ENCODE measurements at regions not wholly inside any gene's neighbourhood (a gene's known extent, or its start where the extent isn't known, plus 50 kb on each side); places are given as distances from the start of the nearest gene placed in this dataset.
A peak's percentile ranks its signal among the peaks of the same experiment; 100 is the strongest.

- intact Hi-C loops (cut with DNase I) = no loop called here
- DNase-seq (ENCODE audit: low spot score) = peak; percentile 81
Measured at GRCh38 chr7:128167042-128167701, 73.9 kb upstream of the LEP start.

GRCh38 chr7:128167791-128168666 is 73.0 kb upstream of the LEP start:
- DNase-seq (ENCODE audit: low spot score) = peak; percentile 71
- intact Hi-C loops (cut with DNase I) = loop anchor here in 1 of 2 donors (2.0 kb wide), 1 partner anchor 255 kb away; no protein-coding TSS in a partner anchor

- peak; percentile 79 for DNase-seq (ENCODE audit: low spot score)
- intact Hi-C loops (cut with DNase I) = loop anchor here in 1 of 2 donors (2.0 kb wide), 1 partner anchor 256 kb away; no protein-coding TSS in a partner anchor
Measured at GRCh38 chr7:128168667-128169210, 72.3 kb upstream of the LEP start.

GRCh38 chr7:128170461-128170860 is 70.6 kb upstream of the LEP start:
- peak; percentile 47 for DNase-seq (ENCODE audit: low spot score)

GRCh38 chr7:128171342-128171918 is 69.6 kb upstream of the LEP start:
- peak; percentile 34 for DNase-seq (ENCODE audit: low spot score)
- intact Hi-C loops (cut with DNase I) = no loop called here

More at GRCh38 chr7:128170461-128170860, 70.6 kb upstream of the LEP start:
- intact Hi-C loops (cut with DNase I) = no loop called here

GRCh38 chr7:128172151-128172550 is 68.9 kb upstream of the LEP start:
- DNase-seq (ENCODE audit: low spot score) = no peak
- intact Hi-C loops (cut with DNase I) = no loop called here

- no peak for DNase-seq (ENCODE audit: low spot score)
- intact Hi-C loops (cut with DNase I) = no loop called here
Measured at GRCh38 chr7:128172963-128173362, 68.1 kb upstream of the LEP start.

- intact Hi-C loops (cut with DNase I) = no loop called here
- no peak for DNase-seq (ENCODE audit: low spot score)
Measured at GRCh38 chr7:128174386-128174785, 66.7 kb upstream of the LEP start.

GRCh38 chr7:128176696-128177095 is 64.4 kb upstream of the LEP start:
- DNase-seq (ENCODE audit: low spot score) = no peak
- intact Hi-C loops (cut with DNase I) = no loop called here

GRCh38 chr7:128177768-128178550 is 63.1 kb upstream of the LEP start:
- no peak for DNase-seq (ENCODE audit: low spot score)
- intact Hi-C loops (cut with DNase I) = no loop called here

- no peak for DNase-seq (ENCODE audit: low spot score)
- intact Hi-C loops (cut with DNase I) = no loop called here
Measured at GRCh38 chr7:128178611-128179010, 62.5 kb upstream of the LEP start.

- DNase-seq (ENCODE audit: low spot score) = peak; percentile 74
- intact Hi-C loops (cut with DNase I) = no loop called here
Measured at GRCh38 chr7:128188396-128189230, 52.5 kb upstream of the LEP start.

- peak; percentile 60 for DNase-seq (ENCODE audit: low spot score)
- intact Hi-C loops (cut with DNase I) = no loop called here
Measured at GRCh38 chr7:128189231-128189930, 51.7 kb upstream of the LEP start.

GRCh38 chr7:128190051-128190647 is 50.9 kb upstream of the LEP start:
- intact Hi-C loops (cut with DNase I) = no loop called here
- DNase-seq (ENCODE audit: low spot score) = peak; percentile 42

- DNase-seq (ENCODE audit: low spot score) = peak; percentile 43
Measured at GRCh38 chr7:128191136-128191844, 49.8 kb upstream of the LEP start.

More at GRCh38 chr7:128191136-128191844, 49.8 kb upstream of the LEP start:
- intact Hi-C loops (cut with DNase I) = no loop called here
